Right lobe of liver (tissue), 4 donors: ENCODE measurements at regions not wholly inside any gene's neighbourhood (a gene's known extent, or its start where the extent isn't known, plus 50 kb on each side); places are given as distances from the start of the nearest gene placed in this dataset.

Source experiments
- POLR2A ChIP-seq: fragments of 450-650 bp; IDR thresholded peaks from one replicate; pipeline ENCODE4 v1.6.1; 2017; ENCODE audit warnings: antibody characterized with exemption, mild to moderate bottlenecking
- TF ChIP-seq, protein P1 (sequence below), 4 donors: fragments of 200-600 bp in 3 of 4; fragments of 450-650 bp in 1 of 4; IDR thresholded peaks; one replicate each; pipeline versions ENCODE4 v1.5.1 to v1.8.0; 2016 to 2022; ENCODE audit warnings: antibody characterized with exemption in 4 of 4, mild to moderate bottlenecking in 2 of 4
- donor health status: DM: no; HTN: no; CAD: no.
- donor health status: DM: no; HTN: no; CAD: no.
- donor health status: DM: no; HTN: yes; CAD: no.

DNA sequence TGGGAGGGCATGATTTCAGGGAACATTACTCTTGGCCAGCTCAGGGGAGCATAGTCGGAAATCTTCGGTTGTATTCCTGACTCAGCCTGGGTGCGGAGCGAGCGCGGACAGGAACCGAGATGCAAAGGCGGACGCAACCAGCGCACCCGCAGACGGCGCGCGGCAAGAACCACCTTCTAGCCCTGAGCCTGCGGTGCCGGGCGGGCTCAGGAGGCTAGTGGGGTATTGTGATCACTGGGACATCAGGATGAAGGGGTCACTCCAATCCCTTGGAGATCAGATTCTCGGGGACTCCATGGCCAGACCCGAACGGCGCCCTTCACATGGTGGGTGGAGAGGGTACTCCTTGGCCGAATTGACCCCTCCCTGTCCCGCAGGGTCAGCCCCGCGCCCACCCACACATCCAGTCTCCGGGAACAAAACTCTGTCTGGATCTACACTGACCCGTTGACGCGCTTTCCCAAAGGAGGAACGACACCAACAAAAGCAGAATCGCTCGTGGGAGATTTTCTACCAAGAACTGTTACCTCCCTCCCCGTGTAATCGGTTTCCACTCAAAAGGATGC, 730.5 kb downstream of the ZWINT start:
- TF ChIP-seq, protein P1, sequence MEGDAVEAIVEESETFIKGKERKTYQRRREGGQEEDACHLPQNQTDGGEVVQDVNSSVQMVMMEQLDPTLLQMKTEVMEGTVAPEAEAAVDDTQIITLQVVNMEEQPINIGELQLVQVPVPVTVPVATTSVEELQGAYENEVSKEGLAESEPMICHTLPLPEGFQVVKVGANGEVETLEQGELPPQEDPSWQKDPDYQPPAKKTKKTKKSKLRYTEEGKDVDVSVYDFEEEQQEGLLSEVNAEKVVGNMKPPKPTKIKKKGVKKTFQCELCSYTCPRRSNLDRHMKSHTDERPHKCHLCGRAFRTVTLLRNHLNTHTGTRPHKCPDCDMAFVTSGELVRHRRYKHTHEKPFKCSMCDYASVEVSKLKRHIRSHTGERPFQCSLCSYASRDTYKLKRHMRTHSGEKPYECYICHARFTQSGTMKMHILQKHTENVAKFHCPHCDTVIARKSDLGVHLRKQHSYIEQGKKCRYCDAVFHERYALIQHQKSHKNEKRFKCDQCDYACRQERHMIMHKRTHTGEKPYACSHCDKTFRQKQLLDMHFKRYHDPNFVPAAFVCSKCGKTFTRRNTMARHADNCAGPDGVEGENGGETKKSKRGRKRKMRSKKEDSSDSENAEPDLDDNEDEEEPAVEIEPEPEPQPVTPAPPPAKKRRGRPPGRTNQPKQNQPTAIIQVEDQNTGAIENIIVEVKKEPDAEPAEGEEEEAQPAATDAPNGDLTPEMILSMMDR (IDR thresholded peaks at IDR 0.05), result no peak
- TF ChIP-seq POLR2A, result no peak
